ENCODE measurements at regions not wholly inside any gene's neighbourhood (a gene's known extent, or its start where the extent isn't known, plus 50 kb on each side); places are given as distances from the start of the nearest gene placed in this dataset.

- no peak overlapping the region for H3K4me3 ChIP-seq
- no peaks in the 10 kb centered on the region for H3K27me3 ChIP-seq
- peaks cover 0 to 19% (median 10%) of the 10 kb centered on the region in 4 donors for H3K4me1 ChIP-seq
- H3K27ac ChIP-seq, result no peak overlapping the region
- peak; percentile 36 for DNase-seq
- intact Hi-C loops (cut with DNase I), result no loop called here
- no peaks in the 10 kb centered on the region for H3K36me3 ChIP-seq
- H3K9me3 ChIP-seq, result no peaks in the 10 kb centered on the region
- WGBS, 2 donors, result 90 to 99% methylated on average over 3 of the region's 3 CpGs
- no peak for TF ChIP-seq POLR2AphosphoS5 (IDR thresholded peaks at IDR 0.05)
- no peak for TF ChIP-seq POLR2A (IDR thresholded peaks at IDR 0.05)
- no peak for TF ChIP-seq EP300 (IDR thresholded peaks at IDR 0.05)
- no peak for TF ChIP-seq CTCF (IDR thresholded peaks at IDR 0.05)
Observed at GRCh38 chr1:234900595-234900994, 228.0 kb downstream of the TOMM20 start.

- no peaks in the 10 kb centered on the region for H3K27me3 ChIP-seq
- no peak overlapping the region for H3K4me3 ChIP-seq
- H3K27ac ChIP-seq, result no peak overlapping the region
- intact Hi-C loops (cut with DNase I), result no loop called here
- no peaks in the 10 kb centered on the region for H3K9me3 ChIP-seq
- no peaks in the 10 kb centered on the region for H3K36me3 ChIP-seq
- peak; percentile 42 for DNase-seq
- TF ChIP-seq EP300 (IDR thresholded peaks at IDR 0.05) (no peak), CTCF (IDR thresholded peaks at IDR 0.05) (no peak), POLR2AphosphoS5 (IDR thresholded peaks at IDR 0.05) (no peak), POLR2A (IDR thresholded peaks at IDR 0.05) (no peak)
- WGBS, 2 donors, result 86 to 90% methylated on average over 13 of the region's 13 CpGs
- H3K4me1 ChIP-seq, result peaks cover 0 to 19% (median 10%) of the 10 kb centered on the region in 4 donors
Observed at GRCh38 chr1:234899730-234900072, 228.9 kb downstream of the TOMM20 start.

- DNase-seq, result peak; percentile 50
- Histone ChIP-seq H3K27ac (no peak overlapping the region), H3K27me3 (no peaks in the 10 kb centered on the region), H3K4me1 (peaks cover 0 to 24% (median 10%) of the 10 kb centered on the region in 4 donors), H3K9me3 (no peaks in the 10 kb centered on the region), H3K36me3 (no peaks in the 10 kb centered on the region), H3K4me3 (no peak overlapping the region)
- WGBS, 2 donors, result 20 to 62% methylated on average over 11 of the region's 11 CpGs
- TF ChIP-seq CTCF (IDR thresholded peaks at IDR 0.05) (no peak), POLR2A (IDR thresholded peaks at IDR 0.05) (no peak), POLR2AphosphoS5 (IDR thresholded peaks at IDR 0.05) (no peak), EP300 (IDR thresholded peaks at IDR 0.05) (no peak)
- intact Hi-C loops (cut with DNase I), result no loop called here
Observed at GRCh38 chr1:234899041-234899729, 229.5 kb downstream of the TOMM20 start.

GRCh38 chr1:234898455-234899033 lies 230.1 kb downstream of the TOMM20 start:
- no peak for TF ChIP-seq EP300 (IDR thresholded peaks at IDR 0.05)
- no peak for TF ChIP-seq POLR2AphosphoS5 (IDR thresholded peaks at IDR 0.05)
- TF ChIP-seq POLR2A (IDR thresholded peaks at IDR 0.05), result no peak
- Histone ChIP-seq H3K4me3 (no peak overlapping the region), H3K27ac (peak overlapping the region in 1 of 4 donors; percentile 25), H3K36me3 (no peaks in the 10 kb centered on the region), H3K4me1 (peaks cover 0 to 26% (median 10%) of the 10 kb centered on the region in 4 donors), H3K27me3 (no peaks in the 10 kb centered on the region), H3K9me3 (no peaks in the 10 kb centered on the region)
- intact Hi-C loops (cut with DNase I), result no loop called here
- WGBS, 2 donors, result 66 to 85% methylated on average over 9 of the region's 9 CpGs
- DNase-seq, result no peak

- Histone ChIP-seq H3K4me1 (peaks cover 0 to 26% (median 10%) of the 10 kb centered on the region in 4 donors), H3K36me3 (no peaks in the 10 kb centered on the region), H3K4me3 (no peak overlapping the region), H3K27ac (peak overlapping the region in 1 of 4 donors; percentile 27), H3K27me3 (no peaks in the 10 kb centered on the region), H3K9me3 (no peaks in the 10 kb centered on the region)
- WGBS, 2 donors, result 71 to 90% methylated on average over 10 of the region's 10 CpGs
- TF ChIP-seq POLR2AphosphoS5 (IDR thresholded peaks at IDR 0.05) (peak in 3 of 4 donors; percentile 30 to 34 (median 32)), CTCF (IDR thresholded peaks at IDR 0.05) (no peak), EP300 (IDR thresholded peaks at IDR 0.05) (peak in 1 of 4 donors; percentile 41)
- no peak for DNase-seq
- intact Hi-C loops (cut with DNase I), result no loop called here
Observed at GRCh38 chr1:234897754-234898454, 230.7 kb downstream of the TOMM20 start.
